HCT116 (cell line): ENCODE measurements at regions not wholly inside any gene's neighbourhood (a gene's known extent, or its start where the extent isn't known, plus 50 kb on each side); places are given as distances from the start of the nearest gene placed in this dataset.

Experiments used
- ATAC-seq: fragments of 200-7000 bp; cut with Tn5 transposase; 2 replicates; pipeline ENCODE4 v1.9.1; 2020; ENCODE audit warnings: mild to moderate bottlenecking, moderate library complexity
- BruUV-seq: library from RNA; stranded (reverse); fragments of 400-500 nt; replicated peaks from 2 replicates; lab custom pipeline; 2021; lab: Mats Ljungman, UMichigan
- CTCF ChIA-PET: fragments of 300-600 bp; sonication (Branson Sonifier 250); formaldehyde crosslinking; loops from one replicate; lab custom pipeline; 2021; ENCODE audit warnings: antibody characterized with exemption; lab: Charles Lee
- POLR2A ChIA-PET: fragments of 300-600, 350-600 bp; sonication (Branson Sonifier 250); formaldehyde crosslinking; loops from one replicate; lab custom pipeline; 2021; ENCODE audit warnings: antibody characterized with exemption; lab: Charles Lee
- RAD21 ChIA-PET, 2 experiments: fragments of 300-600 bp; sonication (Branson Sonifier 250); formaldehyde crosslinking; loops; one replicate each; lab custom pipeline; 2023; ENCODE audit warnings: low total read pairs in 2 of 2; ENCODE audit not compliant: uncharacterized antibody in 2 of 2, unreplicated experiment in 2 of 2, low non-redundant PET in 1 of 2; lab: Charles Lee
- DNase-seq: peaks from one replicate; pipeline ENCODE4 v3.0.0-alpha.2; 2010; ENCODE audit warnings: low read depth, low spot score
- H2AFZ ChIP-seq: fragments of 200-600 bp; shearing (Covaris generic), sonication (generic); 2 replicates; pipeline ENCODE4 v1.6.1; 2017; ENCODE audit warnings: low read depth, mixed run types, mixed read lengths, antibody characterized with exemption, low read length; ENCODE audit not compliant: poor library complexity, severe bottlenecking
- H3K27ac ChIP-seq: 2 replicates; pipeline ENCODE4 v1.5.1; 2012; ENCODE audit warnings: low read depth, low read length
- H3K27me3 ChIP-seq: fragments of 200-600 bp; sonication (generic); 2 replicates; pipeline ENCODE4 v1.6.1; 2016; ENCODE audit warnings: mixed run types, low read length, mixed read lengths; ENCODE audit not compliant: insufficient read depth
- H3K36me3 ChIP-seq, 2 experiments: fragments of 200-500 bp in 1 of 2; fragments of 200-600 bp in 1 of 2; sonication (Bioruptor generic) in 1 of 2; sonication (generic) in 1 of 2; 2 replicates each; pipeline versions ENCODE4 v1.5.1 to v1.6.1; 2014 to 2016; ENCODE audit warnings: low read length in 2 of 2, inconsistent platforms in 1 of 2, mixed read lengths in 1 of 2, mixed run types in 1 of 2; ENCODE audit not compliant: insufficient read depth in 2 of 2, control insufficient read depth in 1 of 2
- H3K4me1 ChIP-seq, 2 experiments: fragments of 200-600 bp in 1 of 2; sonication (generic) in 1 of 2; 2 replicates each; pipeline versions ENCODE4 v1.5.1 to v1.6.1; 2012 to 2017; ENCODE audit warnings: low read length in 2 of 2, inconsistent platforms in 1 of 2, mild to moderate bottlenecking in 1 of 2, mixed read lengths in 1 of 2, mixed run types in 1 of 2, moderate library complexity in 1 of 2; ENCODE audit not compliant: insufficient read depth in 2 of 2, control insufficient read depth in 1 of 2
- H3K4me2 ChIP-seq: fragments of 200-600 bp; sonication (generic); 2 replicates; pipeline ENCODE4 v1.6.1; 2017; ENCODE audit warnings: mixed run types, low read length, mixed read lengths
- H3K4me3 ChIP-seq, 2 experiments: fragments of 200-600 bp in 1 of 2; sonication (generic) in 1 of 2; replicated peaks in 1 of 2; 2 replicates each; pipeline ENCODE4 v1.5.1; 2011 to 2016; ENCODE audit warnings: low read length in 2 of 2, control low read depth in 1 of 2, low read depth in 1 of 2, mild to moderate bottlenecking in 1 of 2, mixed read lengths in 1 of 2, mixed run types in 1 of 2
- H3K79me2 ChIP-seq: fragments of 200-600 bp; sonication (generic); 2 replicates; pipeline ENCODE4 v1.6.1; 2017; ENCODE audit warnings: mild to moderate bottlenecking, mixed run types, low read length, moderate library complexity, mixed read lengths; ENCODE audit not compliant: insufficient read depth
- H3K9ac ChIP-seq: fragments of 200-600 bp; sonication (generic); 2 replicates; pipeline ENCODE4 v1.6.1; 2016; ENCODE audit warnings: low read length, mixed read lengths
- H3K9me2 ChIP-seq: fragments of 200-600 bp; sonication (generic), shearing (Covaris generic); 2 replicates; pipeline ENCODE4 v1.6.1; 2017; ENCODE audit warnings: mixed run types, mild to moderate bottlenecking, moderate library complexity; ENCODE audit not compliant: insufficient read depth
- H3K9me3 ChIP-seq, 2 experiments: fragments of 200-500 bp in 1 of 2; fragments of 200-600 bp in 1 of 2; sonication (Bioruptor generic) in 1 of 2; sonication (generic) in 1 of 2; 2 replicates each; pipeline ENCODE4 v1.6.1; 2014 to 2017; ENCODE audit warnings: low read length in 2 of 2, mixed read lengths in 2 of 2, inconsistent platforms in 1 of 2, low read depth in 1 of 2, mild to moderate bottlenecking in 1 of 2, mixed run types in 1 of 2, moderate library complexity in 1 of 2; ENCODE audit not compliant: control insufficient read depth in 1 of 2, insufficient read depth in 1 of 2
- H4K20me1 ChIP-seq: fragments of 200-600 bp; sonication (generic), shearing (Covaris generic); 2 replicates; pipeline ENCODE4 v1.6.1; 2017; ENCODE audit warnings: mixed run types, mild to moderate bottlenecking, moderate library complexity; ENCODE audit not compliant: insufficient read depth
- ELF1 ChIP-seq: IDR thresholded peaks from 2 replicates; pipeline ENCODE4 v1.6.1; 2012; ENCODE audit warnings: low read depth, borderline replicate concordance
- FOSL1 ChIP-seq: IDR thresholded peaks from 2 replicates; pipeline ENCODE4 v1.6.1; 2012; ENCODE audit warnings: low read depth
- SIN3A ChIP-seq: IDR thresholded peaks from 2 replicates; pipeline ENCODE4 v1.6.1; 2012; ENCODE audit warnings: low read depth
- SP1 ChIP-seq: IDR thresholded peaks from 2 replicates; pipeline ENCODE4 v1.6.1; 2012; ENCODE audit warnings: low read depth
- ZBTB33 ChIP-seq: IDR thresholded peaks from 2 replicates; pipeline ENCODE4 v1.6.1; 2011; ENCODE audit warnings: mild to moderate bottlenecking, low read length, moderate library complexity; ENCODE audit not compliant: insufficient replicate concordance; ENCODE audit errors: extremely low read depth
- intact Hi-C: fragments of 100-400 bp; cut with micrococcal nuclease; formaldehyde crosslinking; loops from 2 replicates; pipeline ENCODE4 v1.10.0; 2022
- TF ChIP-seq, protein P1 (sequence below): IDR thresholded peaks from 2 replicates; pipeline ENCODE4 v1.6.1; 2012

DNA sequence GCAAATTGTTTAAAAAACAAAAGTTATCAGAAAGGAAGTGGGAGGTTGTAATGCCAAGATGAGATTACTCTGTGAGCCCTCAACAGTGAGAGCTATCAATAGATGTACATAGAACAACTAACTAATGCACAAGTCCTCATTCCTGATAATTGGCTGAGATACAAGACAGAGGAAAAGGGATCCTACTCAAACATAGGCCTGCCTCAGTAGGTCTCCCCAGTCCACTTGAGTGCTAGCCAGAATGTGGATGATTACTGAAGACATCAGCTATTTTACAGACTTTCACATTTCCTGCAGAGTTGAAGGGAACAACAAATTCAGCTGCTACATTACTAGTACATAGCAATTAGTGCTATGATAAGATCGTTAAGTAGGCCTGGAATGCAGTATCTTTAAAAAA lies 981.9 kb downstream of the TUSC7 start:
- Histone ChIP-seq H3K79me2 (no peaks in the 10 kb centered on the region), H3K4me2 (no peak overlapping the region), H3K9me2 (no peaks in the 10 kb centered on the region), H3K4me1 (no peaks in the 10 kb centered on the region), H3K27me3 (no peaks in the 10 kb centered on the region), H3K4me3 (no peak overlapping the region), H3K9me3 (no peaks in the 10 kb centered on the region), H3K36me3 (no peaks in the 10 kb centered on the region), H3K9ac (no peak overlapping the region), H2AFZ (no peak overlapping the region), H4K20me1 (no peaks in the 10 kb centered on the region; the same call in 1 of the 2 replicates), H3K27ac (no peak overlapping the region)
- BruUV-seq: no TSS peak
- ChIA-PET RAD21 (no interaction called here), POLR2A (no interaction called here), CTCF (no interaction called here)
- DNase-seq (no peak), ATAC-seq (no peak)
- intact Hi-C loops: no loop called here
- TF ChIP-seq, protein P1, sequence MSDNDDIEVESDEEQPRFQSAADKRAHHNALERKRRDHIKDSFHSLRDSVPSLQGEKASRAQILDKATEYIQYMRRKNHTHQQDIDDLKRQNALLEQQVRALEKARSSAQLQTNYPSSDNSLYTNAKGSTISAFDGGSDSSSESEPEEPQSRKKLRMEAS: no peak
- TF ChIP-seq SP1: no peak

DNA sequence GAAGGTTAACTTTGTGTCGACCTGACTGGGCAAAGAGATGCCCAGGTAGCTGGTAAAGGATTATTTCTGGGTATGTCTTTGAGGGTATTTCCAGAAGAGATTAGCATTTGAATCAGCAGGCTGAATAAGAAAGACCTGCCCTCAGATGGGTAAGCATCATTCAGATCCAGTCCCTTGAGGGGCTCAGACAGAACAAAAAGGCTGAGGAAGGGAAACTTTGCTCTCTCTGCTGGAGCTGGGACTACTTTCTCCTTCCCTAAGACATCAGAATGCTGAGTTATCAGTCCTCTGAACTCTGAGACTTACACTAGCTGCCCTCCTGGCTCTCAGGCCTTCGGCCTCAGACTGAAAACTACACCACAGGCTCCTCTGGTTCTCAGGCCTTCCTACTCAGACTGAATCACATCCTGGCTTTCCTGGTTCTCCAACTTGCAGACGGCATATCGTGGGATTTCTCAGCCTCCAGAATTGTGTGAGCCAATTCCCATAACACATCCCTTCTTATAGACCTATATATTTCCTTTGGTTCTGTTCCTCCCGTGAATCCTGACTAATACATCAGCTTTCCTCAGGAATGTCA lies 982.9 kb downstream of the TUSC7 start:
- DNase-seq (no peak), ATAC-seq (no peak)
- Histone ChIP-seq H3K4me2 (no peak overlapping the region), H3K27me3 (no peaks in the 10 kb centered on the region), H3K4me1 (no peaks in the 10 kb centered on the region), H2AFZ (no peak overlapping the region), H3K27ac (no peak overlapping the region), H3K4me3 (no peak overlapping the region), H3K36me3 (no peaks in the 10 kb centered on the region), H3K9me3 (no peaks in the 10 kb centered on the region), H3K9ac (no peak overlapping the region), H3K79me2 (no peaks in the 10 kb centered on the region), H4K20me1 (no peaks in the 10 kb centered on the region; the same call in 1 of the 2 replicates), H3K9me2 (no peaks in the 10 kb centered on the region)
- ChIA-PET CTCF (no interaction called here), POLR2A (no interaction called here), RAD21 (no interaction called here)
- no TSS peak for BruUV-seq
- intact Hi-C loops: no loop called here
- TF ChIP-seq ELF1 (no peak), ZBTB33 (no peak), SIN3A (no peak), FOSL1 (no peak)
